Activated T-helper 1 cell treated with anti-CD3 and anti-CD28 coated beads, Interleukin-12 subunit alpha, Interleukin-12 subunit beta, Interleukin-2, Interleukin-4 antibody, amounts not matched to agents 30 ng/mL and 10 ng/mL and 1 ng/mL, durations not matched to agents 14 hours and 24 hours and 36 hours (primary cell): ENCODE measurements at regions not wholly inside any gene's neighbourhood (a gene's known extent, or its start where the extent isn't known, plus 50 kb on each side); places are given as distances from the start of the nearest gene placed in this dataset.

Experiments used
- DNase-seq: peaks from one replicate; pipeline ENCODE4 v3.0.0; 2021; ENCODE audit warnings: low spot score
- H3K27ac Mint-ChIP-seq: one replicate; pipeline ENCODE4 v1.8.0; 2021; ENCODE audit warnings: mild to moderate bottlenecking, mixed read lengths
- H3K27me3 Mint-ChIP-seq: one replicate; pipeline ENCODE4 v1.8.0; 2022; ENCODE audit warnings: mild to moderate bottlenecking, moderate library complexity, mixed read lengths; ENCODE audit not compliant: insufficient read depth
- H3K36me3 Mint-ChIP-seq: one replicate; pipeline ENCODE4 v1.8.0; 2021; ENCODE audit warnings: low read depth, mixed read lengths
- H3K4me1 Mint-ChIP-seq: one replicate; pipeline ENCODE4 v1.8.0; 2021; ENCODE audit warnings: low read depth, mixed read lengths
- H3K4me3 Mint-ChIP-seq: one replicate; pipeline ENCODE4 v1.8.0; 2021; ENCODE audit warnings: mild to moderate bottlenecking, moderate library complexity, mixed read lengths
- H3K9me3 Mint-ChIP-seq: one replicate; pipeline ENCODE4 v1.8.0; 2021; ENCODE audit warnings: mixed read lengths
- intact Hi-C: fragments of 100-400 bp; cut with micrococcal nuclease; formaldehyde crosslinking; loops from one replicate; pipeline ENCODE4 v1.15.1; 2024

GRCh38 chr17:71262586-71262985, 858.2 kb upstream of the SOX9 start:
- H3K4me1 Mint-ChIP-seq, result no peaks in the 10 kb centered on the region
- H3K27ac Mint-ChIP-seq, result no peak overlapping the region
- peaks cover 25% of the 10 kb centered on the region for H3K9me3 Mint-ChIP-seq
- DNase-seq, result no peak
- no peak overlapping the region for H3K4me3 Mint-ChIP-seq
- no peaks in the 10 kb centered on the region for H3K27me3 Mint-ChIP-seq
- H3K36me3 Mint-ChIP-seq, result no peaks in the 10 kb centered on the region
- intact Hi-C loops, result no loop called here

GRCh38 chr17:71267668-71268067, 853.2 kb upstream of the SOX9 start:
- Mint-ChIP-seq H3K27ac (no peak overlapping the region), H3K27me3 (no peaks in the 10 kb centered on the region), H3K9me3 (peaks cover 38% of the 10 kb centered on the region), H3K4me1 (no peaks in the 10 kb centered on the region), H3K4me3 (no peak overlapping the region), H3K36me3 (no peaks in the 10 kb centered on the region)
- no peak for DNase-seq
- intact Hi-C loops, result no loop called here

- Mint-ChIP-seq H3K4me1 (no peaks in the 10 kb centered on the region), H3K4me3 (no peak overlapping the region), H3K27ac (no peak overlapping the region), H3K36me3 (no peaks in the 10 kb centered on the region), H3K27me3 (no peaks in the 10 kb centered on the region), H3K9me3 (peaks cover 35% of the 10 kb centered on the region)
- intact Hi-C loops, result no loop called here
- no peak for DNase-seq
Observed at GRCh38 chr17:71269201-71269600, 851.6 kb upstream of the SOX9 start.

GRCh38 chr17:71273441-71273840, 847.4 kb upstream of the SOX9 start:
- H3K9me3 Mint-ChIP-seq, result peaks cover 22% of the 10 kb centered on the region
- no peak overlapping the region for H3K4me3 Mint-ChIP-seq
- intact Hi-C loops, result no loop called here
- no peaks in the 10 kb centered on the region for H3K27me3 Mint-ChIP-seq
- no peaks in the 10 kb centered on the region for H3K4me1 Mint-ChIP-seq
- H3K27ac Mint-ChIP-seq, result no peak overlapping the region
- no peak for DNase-seq
- no peaks in the 10 kb centered on the region for H3K36me3 Mint-ChIP-seq

- Mint-ChIP-seq H3K4me1 (no peaks in the 10 kb centered on the region), H3K27me3 (no peaks in the 10 kb centered on the region), H3K27ac (no peak overlapping the region), H3K4me3 (no peak overlapping the region), H3K9me3 (peaks cover 8% of the 10 kb centered on the region), H3K36me3 (no peaks in the 10 kb centered on the region)
- intact Hi-C loops, result no loop called here
- no peak for DNase-seq
Observed at GRCh38 chr17:71276079-71276478, 844.7 kb upstream of the SOX9 start.

- Mint-ChIP-seq H3K27me3 (no peaks in the 10 kb centered on the region), H3K36me3 (no peaks in the 10 kb centered on the region), H3K4me3 (no peak overlapping the region), H3K4me1 (no peaks in the 10 kb centered on the region), H3K9me3 (peaks cover 13% of the 10 kb centered on the region), H3K27ac (no peak overlapping the region)
- intact Hi-C loops, result loop anchor here (10.0 kb wide), 1 partner anchor 59 kb away; no protein-coding TSS in a partner anchor
- no peak for DNase-seq
Observed at GRCh38 chr17:71283486-71283885, 837.3 kb upstream of the SOX9 start.

- H3K36me3 Mint-ChIP-seq, result no peaks in the 10 kb centered on the region
- no peak overlapping the region for H3K4me3 Mint-ChIP-seq
- H3K4me1 Mint-ChIP-seq, result no peaks in the 10 kb centered on the region
- H3K27me3 Mint-ChIP-seq, result no peaks in the 10 kb centered on the region
- peaks cover 13% of the 10 kb centered on the region for H3K9me3 Mint-ChIP-seq
- H3K27ac Mint-ChIP-seq, result no peak overlapping the region
- DNase-seq, result no peak
- intact Hi-C loops, result loop anchor here (10.0 kb wide), 1 partner anchor 59 kb away; no protein-coding TSS in a partner anchor
Observed at GRCh38 chr17:71284032-71284755, 836.6 kb upstream of the SOX9 start.

GRCh38 chr17:71286625-71287024, 834.2 kb upstream of the SOX9 start:
- intact Hi-C loops, result loop anchor here (10.0 kb wide), 1 partner anchor 62 kb away; no protein-coding TSS in a partner anchor
- no peak overlapping the region for H3K4me3 Mint-ChIP-seq
- H3K27ac Mint-ChIP-seq, result no peak overlapping the region
- no peaks in the 10 kb centered on the region for H3K36me3 Mint-ChIP-seq
- H3K9me3 Mint-ChIP-seq, result peaks cover 20% of the 10 kb centered on the region
- no peaks in the 10 kb centered on the region for H3K27me3 Mint-ChIP-seq
- DNase-seq, result no peak
- H3K4me1 Mint-ChIP-seq, result no peaks in the 10 kb centered on the region

GRCh38 chr17:71287071-71287823, 833.6 kb upstream of the SOX9 start:
- Mint-ChIP-seq H3K4me3 (no peak overlapping the region), H3K9me3 (peaks cover 17% of the 10 kb centered on the region), H3K27ac (no peak overlapping the region), H3K36me3 (no peaks in the 10 kb centered on the region), H3K4me1 (no peaks in the 10 kb centered on the region), H3K27me3 (no peaks in the 10 kb centered on the region)
- intact Hi-C loops, result loop anchor here (10.0 kb wide), 1 partner anchor 62 kb away; no protein-coding TSS in a partner anchor
- no peak for DNase-seq

GRCh38 chr17:71292006-71292405, 828.8 kb upstream of the SOX9 start:
- intact Hi-C loops, result no loop called here
- no peaks in the 10 kb centered on the region for H3K4me1 Mint-ChIP-seq
- no peak for DNase-seq
- H3K36me3 Mint-ChIP-seq, result no peaks in the 10 kb centered on the region
- H3K27ac Mint-ChIP-seq, result no peak overlapping the region
- H3K27me3 Mint-ChIP-seq, result no peaks in the 10 kb centered on the region
- H3K4me3 Mint-ChIP-seq, result no peak overlapping the region
- H3K9me3 Mint-ChIP-seq, result peaks cover 16% of the 10 kb centered on the region

GRCh38 chr17:71296005-71296404, 824.8 kb upstream of the SOX9 start:
- no peak overlapping the region for H3K27ac Mint-ChIP-seq
- no peaks in the 10 kb centered on the region for H3K27me3 Mint-ChIP-seq
- peaks cover 3% of the 10 kb centered on the region for H3K9me3 Mint-ChIP-seq
- intact Hi-C loops, result no loop called here
- H3K4me3 Mint-ChIP-seq, result no peak overlapping the region
- no peak for DNase-seq
- H3K36me3 Mint-ChIP-seq, result no peaks in the 10 kb centered on the region
- H3K4me1 Mint-ChIP-seq, result no peaks in the 10 kb centered on the region

- H3K9me3 Mint-ChIP-seq, result peaks cover 8% of the 10 kb centered on the region
- H3K27ac Mint-ChIP-seq, result no peak overlapping the region
- intact Hi-C loops, result no loop called here
- H3K4me1 Mint-ChIP-seq, result no peaks in the 10 kb centered on the region
- H3K27me3 Mint-ChIP-seq, result no peaks in the 10 kb centered on the region
- no peak for DNase-seq
- H3K36me3 Mint-ChIP-seq, result no peaks in the 10 kb centered on the region
- no peak overlapping the region for H3K4me3 Mint-ChIP-seq
Observed at GRCh38 chr17:71301063-71301462, 819.8 kb upstream of the SOX9 start.

GRCh38 chr17:71302721-71303549, 817.9 kb upstream of the SOX9 start:
- no peak overlapping the region for H3K4me3 Mint-ChIP-seq

More at GRCh38 chr17:71302721-71303549, 817.9 kb upstream of the SOX9 start:
- Mint-ChIP-seq H3K27ac (no peak overlapping the region), H3K9me3 (peaks cover 22% of the 10 kb centered on the region), H3K27me3 (no peaks in the 10 kb centered on the region), H3K36me3 (no peaks in the 10 kb centered on the region), H3K4me1 (no peaks in the 10 kb centered on the region)
- intact Hi-C loops, result no loop called here
- DNase-seq, result no peak
